Trophoblast cell (in vitro differentiated cells and primary cell): ENCODE measurements at regions not wholly inside any gene's neighbourhood (a gene's known extent, or its start where the extent isn't known, plus 50 kb on each side); places are given as distances from the start of the nearest gene placed in this dataset.

Experiments
- DNase-seq, 2 donors: peaks; one replicate each; pipeline ENCODE4 v3.0.0-alpha.2; 2016
- H2AFZ ChIP-seq: 2 replicates; pipeline ENCODE4 v1.6.1; 2013; ENCODE audit warnings: low read length, moderate library complexity, mild to moderate bottlenecking; ENCODE audit not compliant: insufficient read depth, poor library complexity
- H2AK5ac ChIP-seq: 2 replicates; pipeline ENCODE4 v1.6.1; 2013; ENCODE audit warnings: mild to moderate bottlenecking, low read length
- H2BK120ac ChIP-seq: 2 replicates; pipeline ENCODE4 v1.6.1; 2013; ENCODE audit warnings: low read length, mild to moderate bottlenecking, moderate library complexity; ENCODE audit not compliant: insufficient read depth, poor library complexity
- H2BK12ac ChIP-seq: 2 replicates; pipeline ENCODE4 v1.6.1; 2013; ENCODE audit warnings: mild to moderate bottlenecking, low read length, moderate library complexity
- H2BK5ac ChIP-seq: 2 replicates; pipeline ENCODE4 v1.6.1; 2013; ENCODE audit warnings: low read length, low read depth, moderate library complexity, mild to moderate bottlenecking; ENCODE audit not compliant: poor library complexity
- H3K14ac ChIP-seq: 2 replicates; pipeline ENCODE4 v1.6.1; 2013; ENCODE audit warnings: mild to moderate bottlenecking, low read length
- H3K18ac ChIP-seq: 2 replicates; pipeline ENCODE4 v1.6.1; 2013; ENCODE audit warnings: mild to moderate bottlenecking, low read length
- H3K23ac ChIP-seq: 2 replicates; pipeline ENCODE4 v1.6.1; 2013; ENCODE audit warnings: low read length
- H3K27ac ChIP-seq: 2 replicates; pipeline ENCODE4 v1.5.1; 2013; ENCODE audit warnings: low read depth, mild to moderate bottlenecking, inconsistent platforms, low read length, moderate library complexity
- H3K27me3 ChIP-seq: 2 replicates; pipeline ENCODE4 v1.6.1; 2013; ENCODE audit warnings: inconsistent platforms, mild to moderate bottlenecking, low read length, moderate library complexity; ENCODE audit not compliant: insufficient read depth
- H3K36me3 ChIP-seq, 2 experiments: 1 replicate in 1 of 2; 2 replicates in 1 of 2; pipeline ENCODE4 v1.6.1; 2013; ENCODE audit warnings: low read length in 2 of 2, mild to moderate bottlenecking in 2 of 2, moderate library complexity in 1 of 2; ENCODE audit not compliant: insufficient read depth in 2 of 2, control insufficient read depth in 1 of 2
- H3K4ac ChIP-seq: 2 replicates; pipeline ENCODE4 v1.6.1; 2013; ENCODE audit warnings: low read depth, mild to moderate bottlenecking, low read length, moderate library complexity
- H3K4me1 ChIP-seq, 2 experiments: 1 replicate in 1 of 2; 2 replicates in 1 of 2; pipeline ENCODE4 v1.6.1; 2013; ENCODE audit warnings: low read length in 2 of 2, mild to moderate bottlenecking in 2 of 2, moderate library complexity in 1 of 2; ENCODE audit not compliant: insufficient read depth in 2 of 2, control insufficient read depth in 1 of 2
- H3K4me2 ChIP-seq: 2 replicates; pipeline ENCODE4 v1.6.1; 2013; ENCODE audit warnings: inconsistent platforms, mild to moderate bottlenecking, low read length, moderate library complexity
- H3K4me3 ChIP-seq: 2 replicates; pipeline ENCODE4 v1.5.1; 2013; ENCODE audit warnings: mild to moderate bottlenecking, low read depth, low read length, inconsistent platforms
- H3K79me1 ChIP-seq: one replicate; pipeline ENCODE4 v1.6.1; 2013; ENCODE audit warnings: low read length
- H3K79me2 ChIP-seq: 2 replicates; pipeline ENCODE4 v1.6.1; 2013; ENCODE audit warnings: low read length, mild to moderate bottlenecking; ENCODE audit not compliant: control insufficient read depth, insufficient read depth, poor library complexity
- H3K9ac ChIP-seq: 2 replicates; pipeline ENCODE4 v1.6.1; 2013; ENCODE audit warnings: mild to moderate bottlenecking, low read length
- H3K9me3 ChIP-seq: 2 replicates; pipeline ENCODE4 v1.6.1; 2013; ENCODE audit warnings: low read depth, mild to moderate bottlenecking, control low read depth, inconsistent platforms, low read length; ENCODE audit not compliant: insufficient read depth
- H4K12ac ChIP-seq: 2 replicates; pipeline ENCODE4 v1.6.1; 2013; ENCODE audit warnings: low read depth, mild to moderate bottlenecking, low read length, moderate library complexity
- H4K8ac ChIP-seq: 2 replicates; pipeline ENCODE4 v1.6.1; 2013; ENCODE audit warnings: low read depth, mild to moderate bottlenecking, low read length, moderate library complexity
- H4K91ac ChIP-seq: one replicate; pipeline ENCODE4 v1.6.1; 2013; ENCODE audit warnings: low read depth, mild to moderate bottlenecking, low read length, moderate library complexity
- WGBS: extraction: QIAGEN DNeasy Blood & Tissue Kit; methylation state at CpG from one replicate; pipeline ENCODE4 v1.1.7; 2013; ENCODE audit warnings: missing lambda C conversion rate; ENCODE audit not compliant: insufficient read length, insufficient coverage; ENCODE audit errors: extremely low coverage; 5-methylcytosine and 5-hydroxymethylcytosine counted together

GRCh38 chr2:144798034-144798433 is 278.1 kb upstream of the ZEB2 start:
- H3K4me1 ChIP-seq = no peaks in the 10 kb centered on the region
- H4K8ac ChIP-seq = no peak overlapping the region
- H3K79me1 ChIP-seq = no peaks in the 10 kb centered on the region
- H2BK120ac ChIP-seq = no peak overlapping the region
- no peak overlapping the region for H4K12ac ChIP-seq
- H2AFZ ChIP-seq = no peak overlapping the region
- no peak overlapping the region for H3K9ac ChIP-seq
- H3K79me2 ChIP-seq = no peaks in the 10 kb centered on the region
- H3K4me3 ChIP-seq = no peak overlapping the region
- no peak overlapping the region for H3K18ac ChIP-seq
- H3K9me3 ChIP-seq = no peaks in the 10 kb centered on the region
- no peak overlapping the region for H2BK5ac ChIP-seq
- no CpG with 5 or more reads among the region's 2 CpGs for WGBS
- no peak overlapping the region for H3K27ac ChIP-seq
- H3K23ac ChIP-seq = no peak overlapping the region
- no peak overlapping the region for H3K4ac ChIP-seq
- H3K14ac ChIP-seq = no peak overlapping the region
- DNase-seq = no peak
- no peaks in the 10 kb centered on the region for H3K36me3 ChIP-seq
- no peaks in the 10 kb centered on the region for H3K27me3 ChIP-seq
- no peak overlapping the region for H2BK12ac ChIP-seq
- no peak overlapping the region for H3K4me2 ChIP-seq
- no peak overlapping the region for H4K91ac ChIP-seq
- H2AK5ac ChIP-seq = no peak overlapping the region

- H3K23ac ChIP-seq = no peak overlapping the region
- no peaks in the 10 kb centered on the region for H3K9me3 ChIP-seq
- H3K14ac ChIP-seq = no peak overlapping the region
- no peak overlapping the region for H2BK12ac ChIP-seq
- no peak overlapping the region for H3K4me2 ChIP-seq
- H2AFZ ChIP-seq = no peak overlapping the region
- H3K36me3 ChIP-seq = no peaks in the 10 kb centered on the region
- no peak for DNase-seq
- no peak overlapping the region for H4K8ac ChIP-seq
- no peak overlapping the region for H2AK5ac ChIP-seq
- no peak overlapping the region for H2BK120ac ChIP-seq
- H3K4me1 ChIP-seq = no peaks in the 10 kb centered on the region
- no peak overlapping the region for H3K18ac ChIP-seq
- H3K4me3 ChIP-seq = no peak overlapping the region
- H4K12ac ChIP-seq = no peak overlapping the region
- H3K9ac ChIP-seq = no peak overlapping the region
- H3K27ac ChIP-seq = no peak overlapping the region
- no peaks in the 10 kb centered on the region for H3K27me3 ChIP-seq
- H3K4ac ChIP-seq = no peak overlapping the region
- no peak overlapping the region for H2BK5ac ChIP-seq
- no CpG with 5 or more reads among the region's 3 CpGs for WGBS
- no peak overlapping the region for H4K91ac ChIP-seq
- no peaks in the 10 kb centered on the region for H3K79me2 ChIP-seq
- H3K79me1 ChIP-seq = no peaks in the 10 kb centered on the region
Measured at GRCh38 chr2:144796936-144797335, 277.0 kb upstream of the ZEB2 start.

GRCh38 chr2:144796164-144796563 is 276.2 kb upstream of the ZEB2 start:
- no peaks in the 10 kb centered on the region for H3K9me3 ChIP-seq
- no CpG with 5 or more reads among the region's 2 CpGs for WGBS
- H3K27me3 ChIP-seq = no peaks in the 10 kb centered on the region
- no peak overlapping the region for H3K18ac ChIP-seq
- H3K36me3 ChIP-seq = no peaks in the 10 kb centered on the region
- H2AK5ac ChIP-seq = no peak overlapping the region
- H3K4me3 ChIP-seq = no peak overlapping the region
- no peak overlapping the region for H3K4me2 ChIP-seq
- no peak overlapping the region for H2BK12ac ChIP-seq
- H4K12ac ChIP-seq = no peak overlapping the region
- no peaks in the 10 kb centered on the region for H3K79me1 ChIP-seq
- no peak overlapping the region for H4K8ac ChIP-seq
- H4K91ac ChIP-seq = no peak overlapping the region
- DNase-seq = no peak
- H2BK120ac ChIP-seq = no peak overlapping the region
- no peaks in the 10 kb centered on the region for H3K79me2 ChIP-seq
- no peak overlapping the region for H3K27ac ChIP-seq
- H3K23ac ChIP-seq = no peak overlapping the region
- H3K14ac ChIP-seq = no peak overlapping the region
- no peak overlapping the region for H3K4ac ChIP-seq
- H3K9ac ChIP-seq = no peak overlapping the region
- no peak overlapping the region for H2BK5ac ChIP-seq
- H3K4me1 ChIP-seq = no peaks in the 10 kb centered on the region
- H2AFZ ChIP-seq = no peak overlapping the region

GRCh38 chr2:144785253-144785652 is 265.3 kb upstream of the ZEB2 start:
- H2BK120ac ChIP-seq = no peak overlapping the region
- no peak overlapping the region for H4K12ac ChIP-seq
- no peak overlapping the region for H3K18ac ChIP-seq
- no peaks in the 10 kb centered on the region for H3K79me1 ChIP-seq
- H3K4me1 ChIP-seq = no peaks in the 10 kb centered on the region
- H3K9me3 ChIP-seq = peaks cover 5% of the 10 kb centered on the region
- H3K4ac ChIP-seq = no peak overlapping the region
- no peak overlapping the region for H3K4me3 ChIP-seq
- DNase-seq = no peak
- no peak overlapping the region for H4K8ac ChIP-seq
- WGBS = no CpG with 5 or more reads among the region's 5 CpGs
- no peak overlapping the region for H3K27ac ChIP-seq
- no peak overlapping the region for H2BK12ac ChIP-seq
- no peaks in the 10 kb centered on the region for H3K79me2 ChIP-seq
- H3K27me3 ChIP-seq = no peaks in the 10 kb centered on the region
- H3K14ac ChIP-seq = no peak overlapping the region
- H2BK5ac ChIP-seq = no peak overlapping the region
- no peak overlapping the region for H2AK5ac ChIP-seq
- H3K23ac ChIP-seq = no peak overlapping the region
- no peak overlapping the region for H2AFZ ChIP-seq
- no peak overlapping the region for H3K9ac ChIP-seq
- H4K91ac ChIP-seq = no peak overlapping the region
- H3K36me3 ChIP-seq = no peaks in the 10 kb centered on the region
- no peak overlapping the region for H3K4me2 ChIP-seq
